DMS79 treated with DMSO at 0.1 percent for 48 hours (cell line): ENCODE measurements at regions not wholly inside any gene's neighbourhood (a gene's known extent, or its start where the extent isn't known, plus 50 kb on each side); places are given as distances from the start of the nearest gene placed in this dataset.

Experiments
- DNase-seq: peaks from one replicate; lab custom pipeline; 2025; lab: John Stamatoyannopoulos, UW

- DNase-seq = no peak
Observed at GRCh38 chr3:147589016-147589415, 179.9 kb downstream of the ZIC1 start.

- DNase-seq = no peak
Observed at GRCh38 chr3:147604136-147604535, 195.0 kb downstream of the ZIC1 start.

- no peak for DNase-seq
Observed at GRCh38 chr3:147613725-147614124, 204.6 kb downstream of the ZIC1 start.

GRCh38 chr3:147614210-147614609, 205.0 kb downstream of the ZIC1 start:
- no peak for DNase-seq

- no peak for DNase-seq
Observed at GRCh38 chr3:147615035-147615434, 205.9 kb downstream of the ZIC1 start.

GRCh38 chr3:147616998-147617619, 207.9 kb downstream of the ZIC1 start:
- peak; percentile 3 for DNase-seq

GRCh38 chr3:147618691-147619090, 209.5 kb downstream of the ZIC1 start:
- no peak for DNase-seq

GRCh38 chr3:147619921-147620560, 210.9 kb downstream of the ZIC1 start:
- DNase-seq = no peak

GRCh38 chr3:147620906-147621305, 211.7 kb downstream of the ZIC1 start:
- DNase-seq = no peak

GRCh38 chr3:147630921-147631415, 221.8 kb downstream of the ZIC1 start:
- no peak for DNase-seq

- DNase-seq = no peak
Observed at GRCh38 chr3:147640781-147641180, 231.6 kb downstream of the ZIC1 start.

- no peak for DNase-seq
Observed at GRCh38 chr3:147645761-147646160, 236.6 kb downstream of the ZIC1 start.

GRCh38 chr3:147649475-147649874, 240.3 kb downstream of the ZIC1 start:
- DNase-seq = no peak

GRCh38 chr3:147651107-147651778, 242.1 kb downstream of the ZIC1 start:
- no peak for DNase-seq

GRCh38 chr3:147652651-147653366, 243.6 kb downstream of the ZIC1 start:
- DNase-seq = no peak

GRCh38 chr3:147653367-147653923, 244.3 kb downstream of the ZIC1 start:
- no peak for DNase-seq

- DNase-seq = no peak
Observed at GRCh38 chr3:147654827-147655226, 245.7 kb downstream of the ZIC1 start.

- DNase-seq = no peak
Observed at GRCh38 chr3:147655236-147655635, 246.1 kb downstream of the ZIC1 start.

GRCh38 chr3:147656023-147656422, 246.9 kb downstream of the ZIC1 start:
- no peak for DNase-seq

- no peak for DNase-seq
Observed at GRCh38 chr3:147661916-147662315, 252.8 kb downstream of the ZIC1 start.

GRCh38 chr3:147662705-147663104, 253.5 kb downstream of the ZIC1 start:
- no peak for DNase-seq

- DNase-seq = no peak
Observed at GRCh38 chr3:147669077-147669476, 259.9 kb downstream of the ZIC1 start.
